Trophoblast cell (in vitro differentiated cells and primary cell): ENCODE measurements at regions not wholly inside any gene's neighbourhood (a gene's known extent, or its start where the extent isn't known, plus 50 kb on each side); places are given as distances from the start of the nearest gene placed in this dataset.

Experiments
- DNase-seq, 2 donors: peaks; one replicate each; pipeline ENCODE4 v3.0.0-alpha.2; 2016
- H2AFZ ChIP-seq: 2 replicates; pipeline ENCODE4 v1.6.1; 2013; ENCODE audit warnings: low read length, moderate library complexity, mild to moderate bottlenecking; ENCODE audit not compliant: insufficient read depth, poor library complexity
- H2AK5ac ChIP-seq: 2 replicates; pipeline ENCODE4 v1.6.1; 2013; ENCODE audit warnings: mild to moderate bottlenecking, low read length
- H2BK120ac ChIP-seq: 2 replicates; pipeline ENCODE4 v1.6.1; 2013; ENCODE audit warnings: low read length, mild to moderate bottlenecking, moderate library complexity; ENCODE audit not compliant: insufficient read depth, poor library complexity
- H2BK12ac ChIP-seq: 2 replicates; pipeline ENCODE4 v1.6.1; 2013; ENCODE audit warnings: mild to moderate bottlenecking, low read length, moderate library complexity
- H2BK5ac ChIP-seq: 2 replicates; pipeline ENCODE4 v1.6.1; 2013; ENCODE audit warnings: low read length, low read depth, moderate library complexity, mild to moderate bottlenecking; ENCODE audit not compliant: poor library complexity
- H3K14ac ChIP-seq: 2 replicates; pipeline ENCODE4 v1.6.1; 2013; ENCODE audit warnings: mild to moderate bottlenecking, low read length
- H3K18ac ChIP-seq: 2 replicates; pipeline ENCODE4 v1.6.1; 2013; ENCODE audit warnings: mild to moderate bottlenecking, low read length
- H3K23ac ChIP-seq: 2 replicates; pipeline ENCODE4 v1.6.1; 2013; ENCODE audit warnings: low read length
- H3K27ac ChIP-seq: 2 replicates; pipeline ENCODE4 v1.5.1; 2013; ENCODE audit warnings: low read depth, mild to moderate bottlenecking, inconsistent platforms, low read length, moderate library complexity
- H3K27me3 ChIP-seq: 2 replicates; pipeline ENCODE4 v1.6.1; 2013; ENCODE audit warnings: inconsistent platforms, mild to moderate bottlenecking, low read length, moderate library complexity; ENCODE audit not compliant: insufficient read depth
- H3K36me3 ChIP-seq, 2 experiments: 1 replicate in 1 of 2; 2 replicates in 1 of 2; pipeline ENCODE4 v1.6.1; 2013; ENCODE audit warnings: low read length in 2 of 2, mild to moderate bottlenecking in 2 of 2, moderate library complexity in 1 of 2; ENCODE audit not compliant: insufficient read depth in 2 of 2, control insufficient read depth in 1 of 2
- H3K4ac ChIP-seq: 2 replicates; pipeline ENCODE4 v1.6.1; 2013; ENCODE audit warnings: low read depth, mild to moderate bottlenecking, low read length, moderate library complexity
- H3K4me1 ChIP-seq, 2 experiments: 1 replicate in 1 of 2; 2 replicates in 1 of 2; pipeline ENCODE4 v1.6.1; 2013; ENCODE audit warnings: low read length in 2 of 2, mild to moderate bottlenecking in 2 of 2, moderate library complexity in 1 of 2; ENCODE audit not compliant: insufficient read depth in 2 of 2, control insufficient read depth in 1 of 2
- H3K4me2 ChIP-seq: 2 replicates; pipeline ENCODE4 v1.6.1; 2013; ENCODE audit warnings: inconsistent platforms, mild to moderate bottlenecking, low read length, moderate library complexity
- H3K4me3 ChIP-seq: 2 replicates; pipeline ENCODE4 v1.5.1; 2013; ENCODE audit warnings: mild to moderate bottlenecking, low read depth, low read length, inconsistent platforms
- H3K79me1 ChIP-seq: one replicate; pipeline ENCODE4 v1.6.1; 2013; ENCODE audit warnings: low read length
- H3K79me2 ChIP-seq: 2 replicates; pipeline ENCODE4 v1.6.1; 2013; ENCODE audit warnings: low read length, mild to moderate bottlenecking; ENCODE audit not compliant: control insufficient read depth, insufficient read depth, poor library complexity
- H3K9ac ChIP-seq: 2 replicates; pipeline ENCODE4 v1.6.1; 2013; ENCODE audit warnings: mild to moderate bottlenecking, low read length
- H3K9me3 ChIP-seq: 2 replicates; pipeline ENCODE4 v1.6.1; 2013; ENCODE audit warnings: low read depth, mild to moderate bottlenecking, control low read depth, inconsistent platforms, low read length; ENCODE audit not compliant: insufficient read depth
- H4K12ac ChIP-seq: 2 replicates; pipeline ENCODE4 v1.6.1; 2013; ENCODE audit warnings: low read depth, mild to moderate bottlenecking, low read length, moderate library complexity
- H4K8ac ChIP-seq: 2 replicates; pipeline ENCODE4 v1.6.1; 2013; ENCODE audit warnings: low read depth, mild to moderate bottlenecking, low read length, moderate library complexity
- H4K91ac ChIP-seq: one replicate; pipeline ENCODE4 v1.6.1; 2013; ENCODE audit warnings: low read depth, mild to moderate bottlenecking, low read length, moderate library complexity
- WGBS: extraction: QIAGEN DNeasy Blood & Tissue Kit; methylation state at CpG from one replicate; pipeline ENCODE4 v1.1.7; 2013; ENCODE audit warnings: missing lambda C conversion rate; ENCODE audit not compliant: insufficient read length, insufficient coverage; ENCODE audit errors: extremely low coverage; 5-methylcytosine and 5-hydroxymethylcytosine counted together

DNA sequence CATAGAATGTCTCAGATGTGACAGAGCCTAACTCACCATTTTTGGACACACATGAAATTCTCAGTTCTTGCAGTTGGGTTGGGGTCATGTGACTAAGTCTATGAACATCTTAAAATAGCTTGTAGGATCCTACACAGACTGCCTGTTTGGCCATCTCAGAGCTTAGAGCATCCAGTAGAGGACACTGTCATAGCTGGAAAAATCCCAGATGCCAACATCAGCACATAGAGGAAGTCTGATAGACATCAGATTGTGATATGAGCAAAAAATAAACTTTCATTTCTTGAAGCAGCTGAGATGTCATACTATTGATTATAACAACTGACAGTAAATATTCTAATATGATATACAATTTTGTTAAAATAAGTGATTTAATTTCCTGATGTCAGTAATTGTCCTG lies 207.1 kb downstream of the TRAM1L1 start:
- Histone ChIP-seq H2AK5ac (no peak overlapping the region), H2AFZ (no peak overlapping the region), H3K27me3 (no peaks in the 10 kb centered on the region), H3K14ac (no peak overlapping the region), H3K23ac (no peak overlapping the region), H3K9me3 (no peaks in the 10 kb centered on the region), H4K8ac (no peak overlapping the region), H3K18ac (no peak overlapping the region), H3K4ac (no peak overlapping the region), H3K4me3 (no peak overlapping the region), H4K12ac (no peak overlapping the region), H3K79me2 (no peaks in the 10 kb centered on the region), H3K4me2 (no peak overlapping the region), H2BK5ac (no peak overlapping the region), H3K79me1 (no peaks in the 10 kb centered on the region), H3K36me3 (no peaks in the 10 kb centered on the region), H4K91ac (no peak overlapping the region), H3K9ac (no peak overlapping the region), H2BK12ac (no peak overlapping the region), H3K27ac (no peak overlapping the region), H3K4me1 (no peaks in the 10 kb centered on the region), H2BK120ac (no peak overlapping the region)
- DNase-seq, result no peak

DNA sequence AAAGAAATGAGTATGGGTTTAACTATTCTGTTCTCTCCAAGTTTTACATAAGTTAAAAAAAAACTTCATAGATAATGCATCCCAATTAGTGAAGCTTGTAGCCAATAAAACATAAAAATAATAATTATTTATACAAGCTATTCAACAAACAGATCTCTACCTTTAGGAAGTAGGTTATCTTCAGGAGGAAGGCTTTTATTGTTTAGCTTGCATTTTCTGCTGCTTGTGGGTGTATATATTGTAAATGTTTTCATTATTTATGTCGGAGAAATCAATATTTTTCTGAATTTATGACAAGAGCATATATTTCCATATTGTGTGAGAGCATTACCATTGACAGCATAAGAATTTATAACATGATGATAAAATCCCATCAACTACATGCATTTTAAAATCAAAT lies 208.3 kb downstream of the TRAM1L1 start:
- Histone ChIP-seq H3K23ac (no peak overlapping the region), H3K4me3 (no peak overlapping the region), H3K36me3 (no peaks in the 10 kb centered on the region), H3K79me1 (no peaks in the 10 kb centered on the region), H3K4ac (no peak overlapping the region), H3K79me2 (no peaks in the 10 kb centered on the region), H2AFZ (no peak overlapping the region), H3K4me1 (no peaks in the 10 kb centered on the region), H3K18ac (no peak overlapping the region), H2BK12ac (no peak overlapping the region), H2BK5ac (no peak overlapping the region), H4K91ac (no peak overlapping the region), H2AK5ac (no peak overlapping the region), H2BK120ac (no peak overlapping the region), H4K8ac (no peak overlapping the region), H3K14ac (no peak overlapping the region), H3K9ac (no peak overlapping the region), H4K12ac (no peak overlapping the region), H3K27me3 (no peaks in the 10 kb centered on the region), H3K27ac (no peak overlapping the region), H3K4me2 (no peak overlapping the region), H3K9me3 (no peaks in the 10 kb centered on the region)
- no peak for DNase-seq
- WGBS, result no CpG with 5 or more reads among the region's 1 CpG

DNA sequence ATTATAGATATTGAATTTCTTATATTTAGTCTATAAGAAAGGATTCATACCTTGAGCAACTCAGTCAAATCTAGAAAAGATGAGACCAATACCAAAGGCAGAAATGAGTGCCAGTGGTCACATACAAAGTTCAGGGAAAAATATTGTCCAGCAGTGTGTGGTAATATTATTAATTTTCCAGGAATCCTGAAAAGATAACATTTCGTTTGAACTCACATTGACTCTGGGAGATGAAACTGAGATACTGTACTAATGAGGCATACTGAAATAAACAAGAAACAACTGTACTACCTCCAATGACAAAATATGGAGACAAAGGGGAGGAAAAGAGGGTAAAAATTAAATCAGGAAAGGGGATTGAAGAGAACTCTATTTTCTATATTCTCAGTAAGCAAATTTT lies 212.4 kb downstream of the TRAM1L1 start:
- no peaks in the 10 kb centered on the region for H3K9me3 ChIP-seq
- no peaks in the 10 kb centered on the region for H3K79me2 ChIP-seq
- H2AK5ac ChIP-seq, result no peak overlapping the region
- no peaks in the 10 kb centered on the region for H3K36me3 ChIP-seq
- no peak overlapping the region for H2BK12ac ChIP-seq
- H2BK120ac ChIP-seq, result no peak overlapping the region
- no peak overlapping the region for H3K4ac ChIP-seq
- H3K4me3 ChIP-seq, result no peak overlapping the region
- H3K14ac ChIP-seq, result no peak overlapping the region
- no CpG with 5 or more reads among the region's 1 CpG for WGBS
- H3K27ac ChIP-seq, result no peak overlapping the region
- no peak overlapping the region for H3K18ac ChIP-seq
- H3K23ac ChIP-seq, result no peak overlapping the region
- H3K9ac ChIP-seq, result no peak overlapping the region
- DNase-seq, result no peak
- H4K8ac ChIP-seq, result no peak overlapping the region
- no peaks in the 10 kb centered on the region for H3K79me1 ChIP-seq
- no peak overlapping the region for H2BK5ac ChIP-seq
- no peak overlapping the region for H4K12ac ChIP-seq
- H3K4me1 ChIP-seq, result no peaks in the 10 kb centered on the region
- H2AFZ ChIP-seq, result no peak overlapping the region
- no peak overlapping the region for H3K4me2 ChIP-seq
- H4K91ac ChIP-seq, result no peak overlapping the region
- no peaks in the 10 kb centered on the region for H3K27me3 ChIP-seq

DNA sequence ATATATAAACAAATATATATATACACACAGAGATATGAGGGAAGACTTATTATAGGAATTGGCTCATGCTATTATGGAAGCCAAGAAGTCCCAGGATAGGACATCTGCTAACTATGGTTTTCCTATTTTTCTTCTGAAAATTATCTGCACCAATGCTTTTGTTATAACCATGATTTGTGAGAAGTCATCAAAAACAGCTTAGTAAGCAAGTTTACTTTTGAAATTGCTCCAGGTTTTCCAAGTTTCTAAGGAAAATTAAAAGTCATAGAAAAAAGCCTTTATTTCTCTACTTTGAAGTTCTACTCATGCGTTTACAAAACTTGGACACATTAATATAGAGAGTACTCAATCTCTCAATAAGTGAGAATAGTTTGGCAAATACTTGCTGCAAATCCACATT lies 213.1 kb downstream of the TRAM1L1 start:
- no peaks in the 10 kb centered on the region for H3K4me1 ChIP-seq
- no peak overlapping the region for H2BK12ac ChIP-seq
- no peaks in the 10 kb centered on the region for H3K79me1 ChIP-seq
- no peak overlapping the region for H4K91ac ChIP-seq
- H3K14ac ChIP-seq, result no peak overlapping the region
- H3K27me3 ChIP-seq, result no peaks in the 10 kb centered on the region
- no CpG with 5 or more reads among the region's 1 CpG for WGBS
- no peak overlapping the region for H2BK5ac ChIP-seq
- no peak overlapping the region for H3K23ac ChIP-seq
- H2AK5ac ChIP-seq, result no peak overlapping the region
- no peak overlapping the region for H3K4me3 ChIP-seq
- DNase-seq, result no peak
- H3K9ac ChIP-seq, result no peak overlapping the region
- H3K4ac ChIP-seq, result no peak overlapping the region
- H4K8ac ChIP-seq, result no peak overlapping the region
- H2AFZ ChIP-seq, result no peak overlapping the region
- no peak overlapping the region for H3K4me2 ChIP-seq
- H2BK120ac ChIP-seq, result no peak overlapping the region
- no peak overlapping the region for H3K18ac ChIP-seq
- H3K36me3 ChIP-seq, result no peaks in the 10 kb centered on the region
- H3K9me3 ChIP-seq, result no peaks in the 10 kb centered on the region
- no peak overlapping the region for H4K12ac ChIP-seq
- no peaks in the 10 kb centered on the region for H3K79me2 ChIP-seq
- H3K27ac ChIP-seq, result no peak overlapping the region

- Histone ChIP-seq H3K79me1 (no peaks in the 10 kb centered on the region), H3K36me3 (no peaks in the 10 kb centered on the region), H3K9me3 (no peaks in the 10 kb centered on the region), H3K18ac (no peak overlapping the region), H3K14ac (no peak overlapping the region), H3K27me3 (no peaks in the 10 kb centered on the region), H3K9ac (no peak overlapping the region), H3K79me2 (no peaks in the 10 kb centered on the region), H3K23ac (no peak overlapping the region), H4K12ac (no peak overlapping the region), H2BK5ac (no peak overlapping the region), H2BK120ac (no peak overlapping the region), H3K4me1 (no peaks in the 10 kb centered on the region), H2AK5ac (no peak overlapping the region), H3K4me3 (no peak overlapping the region), H3K27ac (no peak overlapping the region), H3K4me2 (no peak overlapping the region), H4K8ac (no peak overlapping the region), H4K91ac (no peak overlapping the region), H3K4ac (no peak overlapping the region), H2BK12ac (no peak overlapping the region), H2AFZ (no peak overlapping the region)
- WGBS, result no CpG with 5 or more reads among the region's 3 CpGs
- DNase-seq, result no peak
These were observed 214.7 kb downstream of the TRAM1L1 start for GRCh38 chr4:116870686-116871085.
